Keratinocyte (primary cell): ENCODE measurements at regions not wholly inside any gene's neighbourhood (a gene's known extent, or its start where the extent isn't known, plus 50 kb on each side); places are given as distances from the start of the nearest gene placed in this dataset.

Experiments
- DNase-seq: peaks from one replicate; pipeline ENCODE4 v3.0.0-alpha.2; 2011; ENCODE audit warnings: low read depth, missing footprints, low spot score
- FAIRE-seq: peaks from 2 replicates; lab custom pipeline; 2011; peaks lifted over from hg19 to GRCh38; lab: Jason Lieb, UNC
- H2AFZ ChIP-seq: 2 replicates; pipeline ENCODE4 v1.6.0; 2012; ENCODE audit warnings: low read length, control low read depth, inconsistent platforms; ENCODE audit not compliant: control insufficient read depth
- H3K27ac ChIP-seq: 2 replicates; pipeline ENCODE4 v1.5.1; 2011; ENCODE audit warnings: low read length; ENCODE audit not compliant: control insufficient read depth, insufficient read depth
- H3K27me3 ChIP-seq: 3 replicates; pipeline ENCODE4 v1.6.0; 2011; ENCODE audit warnings: low read length; ENCODE audit not compliant: control insufficient read depth, insufficient read depth; ENCODE audit errors: extremely low read depth
- H3K36me3 ChIP-seq, 2 experiments: 2 replicates in 1 of 2; 3 replicates in 1 of 2; pipeline ENCODE4 v1.5.1; 2011; ENCODE audit warnings: low read length in 2 of 2, mild to moderate bottlenecking in 1 of 2; ENCODE audit not compliant: control insufficient read depth in 2 of 2, insufficient read depth in 2 of 2; ENCODE audit errors: extremely low read depth in 1 of 2
- H3K4me1 ChIP-seq: 3 replicates; pipeline ENCODE4 v1.5.1; 2011; ENCODE audit warnings: low read length; ENCODE audit not compliant: control insufficient read depth, insufficient read depth; ENCODE audit errors: extremely low read depth
- H3K4me2 ChIP-seq: 3 replicates; pipeline ENCODE4 v1.6.0; 2011; ENCODE audit warnings: low read depth, low read length; ENCODE audit not compliant: control insufficient read depth, insufficient read depth; ENCODE audit errors: extremely low read depth
- H3K4me3 ChIP-seq, 3 experiments: fragments of 200-600 bp in 1 of 3; sonication (generic) in 1 of 3; 2 replicates in 2 of 3; 3 replicates in 1 of 3; pipeline ENCODE4 v1.5.1; 2011 to 2016; ENCODE audit warnings: low read length in 3 of 3, mild to moderate bottlenecking in 3 of 3, control low read depth in 2 of 3, inconsistent platforms in 1 of 3, low read depth in 1 of 3, mixed read lengths in 1 of 3, mixed run types in 1 of 3, moderate library complexity in 1 of 3; ENCODE audit not compliant: control insufficient read depth in 2 of 3, insufficient read depth in 2 of 3; ENCODE audit errors: extremely low read depth in 1 of 3
- H3K79me2 ChIP-seq: 2 replicates; pipeline ENCODE4 v1.6.0; 2012; ENCODE audit warnings: low read length; ENCODE audit not compliant: control insufficient read depth, insufficient read depth
- H3K9ac ChIP-seq: 3 replicates; pipeline ENCODE4 v1.6.0; 2011; ENCODE audit warnings: low read length; ENCODE audit not compliant: control insufficient read depth, insufficient read depth; ENCODE audit errors: extremely low read depth
- H3K9me1 ChIP-seq: 3 replicates; pipeline ENCODE4 v1.6.0; 2011; ENCODE audit warnings: low read length; ENCODE audit not compliant: control insufficient read depth, insufficient read depth; ENCODE audit errors: extremely low read depth
- H3K9me3 ChIP-seq: 2 replicates; pipeline ENCODE4 v1.5.1; 2012; ENCODE audit warnings: low read depth, low read length; ENCODE audit not compliant: control insufficient read depth
- H4K20me1 ChIP-seq: 3 replicates; pipeline ENCODE4 v1.6.0; 2011; ENCODE audit warnings: low read length; ENCODE audit not compliant: control insufficient read depth, insufficient read depth; ENCODE audit errors: extremely low read depth
- EZH2 ChIP-seq: IDR thresholded peaks from one replicate; pipeline ENCODE4 v1.6.1; 2012; ENCODE audit warnings: inconsistent platforms, mild to moderate bottlenecking, low read length, moderate library complexity
- dilution Hi-C: fragments of 300-500 bp; cut with MboI; formaldehyde crosslinking; loops from one replicate; pipeline ENCODE4 v1.7.0; 2020; ENCODE audit warnings: low sequenced_read_pairs; ENCODE audit not compliant: extremely low pct_ligation_motif_present
- TF ChIP-seq, protein P1 (sequence below), 3 experiments: IDR thresholded peaks in 1 of 3; conservative IDR thresholded peaks in 1 of 3; optimal IDR thresholded peaks in 1 of 3; 2 replicates in 2 of 3; 3 replicates in 1 of 3; pipeline versions ENCODE3 to v1.5.1; 2011; ENCODE audit warnings: low read length in 3 of 3, mild to moderate bottlenecking in 3 of 3, moderate library complexity in 2 of 3, control low read depth in 1 of 3, inconsistent platforms in 1 of 3; ENCODE audit not compliant: insufficient read depth in 2 of 3; ENCODE audit errors: extremely low read depth in 1 of 3

DNA sequence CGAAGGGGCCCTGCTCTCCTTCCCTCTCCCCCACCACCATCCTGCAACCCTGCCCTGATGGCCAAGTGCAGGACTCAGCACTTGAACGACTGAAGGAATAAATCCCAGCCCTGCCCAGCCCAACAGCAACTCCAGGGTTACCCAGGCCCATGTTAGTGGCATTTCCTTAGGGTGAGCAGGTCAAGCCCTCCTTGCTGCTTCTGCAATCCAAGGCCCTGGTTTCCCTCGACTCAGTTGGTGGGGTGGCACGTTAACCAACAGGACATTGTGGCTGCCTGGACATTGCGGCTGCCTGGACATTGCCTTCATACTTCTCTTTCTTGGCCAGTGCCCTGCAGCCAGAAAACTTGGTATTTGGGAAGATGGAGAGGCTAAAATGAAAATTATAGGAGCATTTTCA lies 141.4 kb downstream of the TRIM29 start:
- Histone ChIP-seq H3K9me3 (no peaks in the 10 kb centered on the region), H3K4me1 (no peaks in the 10 kb centered on the region), H3K79me2 (no peaks in the 10 kb centered on the region), H3K27ac (no peak overlapping the region), H3K27me3 (peaks cover 5% of the 10 kb centered on the region), H4K20me1 (no peaks in the 10 kb centered on the region), H2AFZ (no peak overlapping the region), H3K9ac (no peak overlapping the region), H3K4me3 (no peak overlapping the region), H3K9me1 (no peaks in the 10 kb centered on the region), H3K4me2 (no peak overlapping the region), H3K36me3 (no peaks in the 10 kb centered on the region)
- dilution Hi-C loops = no loop called here
- FAIRE-seq = no peak
- TF ChIP-seq, protein P1, sequence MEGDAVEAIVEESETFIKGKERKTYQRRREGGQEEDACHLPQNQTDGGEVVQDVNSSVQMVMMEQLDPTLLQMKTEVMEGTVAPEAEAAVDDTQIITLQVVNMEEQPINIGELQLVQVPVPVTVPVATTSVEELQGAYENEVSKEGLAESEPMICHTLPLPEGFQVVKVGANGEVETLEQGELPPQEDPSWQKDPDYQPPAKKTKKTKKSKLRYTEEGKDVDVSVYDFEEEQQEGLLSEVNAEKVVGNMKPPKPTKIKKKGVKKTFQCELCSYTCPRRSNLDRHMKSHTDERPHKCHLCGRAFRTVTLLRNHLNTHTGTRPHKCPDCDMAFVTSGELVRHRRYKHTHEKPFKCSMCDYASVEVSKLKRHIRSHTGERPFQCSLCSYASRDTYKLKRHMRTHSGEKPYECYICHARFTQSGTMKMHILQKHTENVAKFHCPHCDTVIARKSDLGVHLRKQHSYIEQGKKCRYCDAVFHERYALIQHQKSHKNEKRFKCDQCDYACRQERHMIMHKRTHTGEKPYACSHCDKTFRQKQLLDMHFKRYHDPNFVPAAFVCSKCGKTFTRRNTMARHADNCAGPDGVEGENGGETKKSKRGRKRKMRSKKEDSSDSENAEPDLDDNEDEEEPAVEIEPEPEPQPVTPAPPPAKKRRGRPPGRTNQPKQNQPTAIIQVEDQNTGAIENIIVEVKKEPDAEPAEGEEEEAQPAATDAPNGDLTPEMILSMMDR (optimal IDR thresholded peaks at IDR 0.05 in 1 of 3, IDR thresholded peaks at IDR 0.05 in 1 of 3, conservative IDR thresholded peaks at IDR 0.05 in 1 of 3; ENCODE audit: extremely low read depth in 1 of 3, insufficient read depth in 2 of 3, low read length in 3 of 3) = no peak
- TF ChIP-seq EZH2 = no peak
- DNase-seq = no peak

DNA sequence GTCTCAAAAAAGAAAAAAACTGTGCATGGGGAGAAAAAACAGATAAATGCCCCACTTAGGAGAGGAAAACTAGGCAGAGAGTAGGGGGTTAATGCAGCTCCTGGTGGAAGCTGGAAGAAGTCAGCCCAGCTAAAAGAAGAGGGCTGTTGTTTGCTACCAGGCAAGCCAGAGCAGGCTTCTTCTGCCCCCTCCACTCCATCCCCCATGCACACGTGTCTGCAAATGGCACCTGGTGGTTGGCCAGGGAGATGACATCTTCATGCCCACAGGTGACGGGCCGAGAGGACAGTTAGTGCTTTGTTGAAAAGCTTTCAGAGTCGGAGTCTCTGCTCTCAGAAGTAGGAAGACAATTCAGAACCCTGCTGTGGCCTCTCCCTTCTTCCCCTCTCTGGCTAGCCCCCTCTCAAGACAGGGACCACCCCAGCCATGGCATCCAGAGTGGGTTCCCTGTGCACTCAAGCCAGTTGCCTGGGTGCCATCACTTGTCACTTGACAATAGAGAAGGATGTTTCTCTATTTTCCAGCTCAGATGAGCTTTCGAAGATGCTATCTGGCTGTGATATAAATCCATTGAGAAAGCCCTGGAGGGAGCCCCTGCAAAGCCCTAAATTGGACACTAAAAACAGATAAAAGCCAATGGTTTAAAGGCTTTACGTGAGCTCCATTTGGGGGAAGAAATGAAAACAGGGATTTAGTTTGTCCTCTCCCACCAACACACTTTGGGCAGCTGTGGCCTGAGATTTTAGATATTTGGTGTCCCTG lies 142.0 kb downstream of the TRIM29 start:
- Histone ChIP-seq H4K20me1 (no peaks in the 10 kb centered on the region), H3K4me2 (no peak overlapping the region), H3K27me3 (no peaks in the 10 kb centered on the region), H3K9ac (no peak overlapping the region), H3K79me2 (no peaks in the 10 kb centered on the region), H3K9me1 (no peaks in the 10 kb centered on the region), H3K9me3 (no peaks in the 10 kb centered on the region), H3K4me3 (no peak overlapping the region), H2AFZ (no peak overlapping the region), H3K4me1 (no peaks in the 10 kb centered on the region), H3K36me3 (no peaks in the 10 kb centered on the region), H3K27ac (no peak overlapping the region)
- dilution Hi-C loops = no loop called here
- TF ChIP-seq EZH2 = no peak
- TF ChIP-seq, protein P1 (optimal IDR thresholded peaks at IDR 0.05 in 1 of 3, IDR thresholded peaks at IDR 0.05 in 1 of 3, conservative IDR thresholded peaks at IDR 0.05 in 1 of 3; ENCODE audit: extremely low read depth in 1 of 3, insufficient read depth in 2 of 3, low read length in 3 of 3) = no peak
- DNase-seq = no peak
- no peak for FAIRE-seq
